GM18861 (cell line): ENCODE measurements at regions not wholly inside any gene's neighbourhood (a gene's known extent, or its start where the extent isn't known, plus 50 kb on each side); places are given as distances from the start of the nearest gene placed in this dataset.

Experiments used
- ATAC-seq: cut with Tn5 transposase; IDR thresholded peaks from one replicate; pipeline ENCODE4 v1.9.1; 2021; ENCODE audit not compliant: unreplicated experiment

GRCh38 chr1:87903242-87903641, 574.6 kb downstream of the LMO4 start:
- ATAC-seq = no peak

GRCh38 chr1:87904651-87905050, 576.0 kb downstream of the LMO4 start:
- no peak for ATAC-seq

DNA sequence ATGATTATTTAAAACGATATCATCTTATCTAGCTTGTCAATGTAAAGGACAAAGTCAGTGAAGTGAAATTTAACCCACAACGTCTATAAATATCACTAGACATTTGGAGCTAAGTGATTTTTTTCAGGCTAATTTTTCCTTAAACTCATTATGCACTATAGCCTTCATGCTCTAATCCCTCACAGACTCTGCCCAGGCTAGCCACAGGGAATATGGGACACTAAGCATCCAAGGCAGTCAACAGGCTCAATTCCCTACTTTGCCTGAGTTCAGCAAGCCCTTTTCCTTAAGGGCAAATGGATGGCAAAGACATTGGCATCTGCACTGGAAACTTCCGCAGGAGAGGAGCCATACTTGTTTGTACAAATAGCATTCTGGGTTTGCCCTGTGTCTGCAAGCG, 577.0 kb downstream of the LMO4 start:
- ATAC-seq = no peak

GRCh38 chr1:87906078-87906477, 577.4 kb downstream of the LMO4 start:
- ATAC-seq = no peak

DNA sequence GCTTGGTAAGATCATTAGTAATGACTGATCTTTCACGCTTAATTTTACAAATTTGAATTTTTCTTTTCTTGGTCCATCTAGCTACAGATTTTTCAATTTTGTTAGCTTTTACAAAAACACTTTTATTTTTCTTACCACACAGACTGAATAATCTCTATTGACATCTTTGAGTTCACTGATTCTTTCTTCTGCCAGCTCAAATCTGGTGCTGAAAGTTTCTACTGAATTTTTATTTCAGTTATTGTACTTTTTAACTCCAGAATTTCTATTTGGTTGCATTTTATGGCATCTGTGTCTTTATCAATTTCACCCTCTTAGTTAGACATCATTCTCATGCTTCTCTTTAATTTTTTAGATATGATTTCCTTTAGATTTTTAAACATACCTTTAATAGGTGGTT, 584.7 kb downstream of the LMO4 start:
- no peak for ATAC-seq

GRCh38 chr1:87914396-87914795, 585.7 kb downstream of the LMO4 start:
- ATAC-seq = no peak

DNA sequence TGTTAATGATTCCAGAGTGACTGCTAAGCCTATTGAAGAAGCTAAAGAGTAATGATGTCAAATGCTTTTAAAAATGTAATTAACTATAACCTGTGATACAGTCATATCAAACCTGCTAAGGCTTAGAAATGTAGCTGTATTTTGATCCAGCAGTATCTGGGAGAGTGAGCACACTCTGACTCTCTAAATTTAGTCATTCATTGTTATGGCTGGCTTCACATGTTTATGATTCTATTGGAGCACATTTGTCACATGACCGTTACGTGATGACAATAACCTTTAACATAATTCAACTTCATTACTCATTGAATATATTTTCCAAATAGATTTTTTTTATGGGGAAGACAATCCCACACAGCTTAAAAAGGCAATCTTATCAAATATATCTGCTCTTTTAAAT, 587.1 kb downstream of the LMO4 start:
- no peak for ATAC-seq

DNA sequence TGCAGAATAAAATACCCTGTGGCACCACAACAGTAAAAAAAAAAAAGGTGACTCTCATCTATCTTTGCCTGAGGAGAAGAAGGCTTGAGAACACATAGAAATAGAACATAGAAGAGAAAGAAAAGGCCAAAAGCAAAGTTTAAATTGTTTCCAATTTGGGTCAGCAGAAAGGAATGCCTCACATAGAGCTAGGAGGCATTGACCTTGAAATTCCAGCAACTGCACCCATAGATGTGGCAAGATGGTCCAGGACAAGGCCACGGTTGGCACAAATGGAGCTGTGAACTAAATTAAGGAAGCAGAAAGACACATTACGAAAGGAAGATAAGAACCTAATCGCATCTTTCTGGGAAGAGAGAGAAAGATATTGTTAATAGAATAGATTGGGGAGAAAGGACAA, 588.3 kb downstream of the LMO4 start:
- ATAC-seq = no peak

DNA sequence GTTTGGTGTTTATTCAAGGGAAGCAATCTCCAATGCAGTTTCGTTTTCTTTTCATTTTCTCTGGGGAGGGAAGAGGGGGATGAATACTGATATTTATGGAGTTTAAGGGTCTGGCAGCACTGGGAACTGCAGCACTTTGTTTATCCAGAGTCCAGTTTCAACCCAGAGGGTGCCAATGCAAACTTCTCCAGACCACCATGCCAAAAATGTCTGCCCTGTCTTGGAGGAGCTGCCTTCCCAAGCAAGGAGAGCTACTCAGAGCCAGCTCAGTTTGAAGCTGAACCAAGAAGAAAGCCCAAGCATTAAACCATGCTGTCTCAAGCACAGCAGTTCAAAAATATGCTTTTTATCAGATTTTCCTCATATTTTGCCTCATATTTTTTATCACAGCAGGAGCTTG, 589.7 kb downstream of the LMO4 start:
- no peak for ATAC-seq

GRCh38 chr1:87922885-87923284, 594.2 kb downstream of the LMO4 start:
- ATAC-seq = no peak

- no peak for ATAC-seq
Measured at GRCh38 chr1:87926131-87926830, 597.6 kb downstream of the LMO4 start.

DNA sequence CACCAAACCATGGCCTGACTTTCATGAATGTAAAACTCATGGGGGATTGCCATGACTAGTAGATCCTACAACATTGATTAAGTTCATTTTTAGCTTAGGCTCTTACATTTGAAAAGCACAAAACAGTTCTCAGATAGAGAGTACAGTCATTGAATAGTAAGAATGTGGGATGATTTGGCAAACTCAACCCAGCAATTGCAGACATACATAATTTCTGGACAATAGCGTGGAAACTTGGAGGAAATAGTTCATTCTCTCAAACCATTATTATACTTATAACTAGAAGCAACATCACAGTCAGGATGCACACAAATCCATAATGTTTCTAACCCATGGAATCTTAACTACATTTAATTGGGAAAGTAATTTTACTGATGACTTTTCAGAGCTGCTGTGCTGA, 598.2 kb downstream of the LMO4 start:
- no peak for ATAC-seq

DNA sequence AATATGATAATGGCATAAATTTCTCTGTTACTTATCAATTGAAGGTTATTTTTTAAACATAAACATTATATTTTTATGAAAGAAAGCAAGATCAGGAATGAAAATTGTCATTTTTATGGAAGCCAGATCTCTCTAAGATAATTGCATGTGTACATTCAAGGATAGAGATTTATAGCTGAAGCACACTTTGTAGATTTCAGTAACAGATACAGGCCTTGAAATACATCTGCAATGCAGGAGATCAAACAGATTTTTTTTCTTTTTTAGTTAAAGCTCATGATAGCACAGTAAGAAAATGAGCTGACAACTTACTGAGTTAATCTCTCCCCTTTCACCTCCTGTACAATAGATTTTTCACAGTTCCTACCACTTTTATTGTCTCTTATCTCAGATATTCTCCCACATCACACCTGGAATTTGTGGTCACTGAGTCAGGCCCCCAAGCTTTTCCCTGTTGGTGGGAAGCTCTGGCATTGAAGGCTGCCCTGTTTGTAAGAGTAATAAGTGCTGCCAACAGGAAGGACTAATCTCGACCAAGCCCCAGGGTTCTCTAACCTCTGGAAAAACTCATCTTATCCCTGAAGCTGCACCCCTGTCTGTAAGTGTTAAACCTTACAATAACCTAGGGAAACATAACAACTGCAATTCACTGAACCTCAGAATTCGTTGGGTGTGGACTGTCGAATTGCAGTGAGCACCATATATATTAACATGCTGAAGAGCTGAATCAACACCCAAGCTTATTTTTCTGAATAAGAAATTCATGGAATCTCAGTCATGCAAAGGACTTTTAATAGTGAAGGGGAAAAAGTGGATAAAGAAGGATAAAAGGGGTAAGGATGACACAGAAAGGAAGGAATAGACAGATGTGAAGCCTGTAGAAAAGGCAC, 599.0 kb downstream of the LMO4 start:
- ATAC-seq = no peak

- no peak for ATAC-seq
Measured at GRCh38 chr1:87928623-87929022, 599.9 kb downstream of the LMO4 start.

- no peak for ATAC-seq
Measured at GRCh38 chr1:87929906-87930305, 601.2 kb downstream of the LMO4 start.

DNA sequence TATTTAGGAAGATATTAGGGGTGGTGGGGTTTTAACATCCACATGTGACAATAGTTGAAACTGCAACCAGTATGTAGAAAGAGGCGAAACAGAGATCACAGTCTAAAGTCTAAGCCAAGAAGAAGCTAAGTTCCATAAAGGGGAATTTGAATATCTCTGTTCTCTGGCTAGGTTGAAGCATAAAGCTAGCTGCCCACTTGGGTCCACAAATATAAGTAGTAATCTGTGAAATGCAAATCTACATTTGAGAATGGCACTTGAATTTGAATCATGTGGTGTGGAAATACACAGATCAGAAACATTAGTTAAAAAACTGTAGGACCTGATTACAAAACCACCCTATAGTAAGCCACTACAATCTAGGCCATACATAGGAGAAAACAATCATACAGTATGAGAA, 602.1 kb downstream of the LMO4 start:
- ATAC-seq = no peak

DNA sequence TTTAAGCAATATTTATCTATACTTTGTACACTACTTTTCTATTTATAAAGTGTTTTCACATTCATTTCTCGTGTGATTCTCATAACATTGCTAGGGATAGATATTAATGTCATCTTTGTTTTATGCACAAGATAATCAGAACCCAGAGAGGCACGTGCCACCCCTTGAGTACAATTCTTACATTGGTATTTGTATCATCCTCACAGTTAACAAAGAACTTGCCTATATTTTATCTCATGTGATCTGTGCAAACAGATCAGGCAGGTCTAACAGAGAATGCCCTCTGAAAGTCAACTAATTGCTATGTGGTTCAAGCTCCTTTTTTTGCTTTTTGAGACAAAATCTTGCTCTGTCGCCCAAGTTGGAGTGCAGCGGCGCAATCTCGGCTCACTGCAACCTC, 604.5 kb downstream of the LMO4 start:
- no peak for ATAC-seq

GRCh38 chr1:87935130-87935529, 606.5 kb downstream of the LMO4 start:
- no peak for ATAC-seq

GRCh38 chr1:87937831-87938395, 609.2 kb downstream of the LMO4 start:
- no peak for ATAC-seq

DNA sequence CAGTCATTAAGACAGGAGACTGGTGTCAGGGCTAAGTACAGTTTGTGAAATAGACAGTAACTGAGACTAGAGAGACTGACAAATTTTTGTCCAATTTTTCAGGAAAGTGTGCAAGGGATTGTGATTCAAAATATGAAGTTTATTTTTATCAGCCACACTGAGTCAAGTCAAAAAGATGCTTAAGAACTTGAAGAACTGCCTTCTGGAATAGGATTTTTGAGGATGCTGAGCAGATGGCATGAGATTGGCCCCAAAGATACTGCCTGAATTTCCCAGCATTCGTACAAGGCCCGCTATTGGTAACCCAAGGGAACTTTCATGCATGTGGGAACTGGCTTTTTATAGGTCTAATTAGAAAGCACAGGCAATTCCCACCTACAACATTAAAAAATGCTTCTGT, 610.0 kb downstream of the LMO4 start:
- ATAC-seq = no peak

DNA sequence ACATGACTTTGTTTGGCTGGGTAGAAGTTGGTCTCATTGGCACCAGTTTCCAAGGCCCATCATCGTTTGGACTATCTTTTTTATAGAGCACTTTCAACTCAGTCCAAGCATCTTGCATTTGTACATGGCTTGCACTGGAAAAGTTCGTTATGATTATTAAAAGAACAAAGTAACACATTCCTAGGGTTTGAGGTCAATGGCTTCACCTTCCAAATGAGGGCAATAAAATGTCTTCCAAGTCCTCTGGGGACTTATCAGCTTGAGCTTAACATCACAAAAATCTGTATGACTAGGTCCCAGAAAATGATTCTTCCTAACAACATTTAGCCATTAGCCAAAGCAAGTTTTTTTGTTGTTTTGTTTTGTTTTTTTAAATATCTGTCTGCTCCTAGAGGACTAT, 610.8 kb downstream of the LMO4 start:
- ATAC-seq = no peak

DNA sequence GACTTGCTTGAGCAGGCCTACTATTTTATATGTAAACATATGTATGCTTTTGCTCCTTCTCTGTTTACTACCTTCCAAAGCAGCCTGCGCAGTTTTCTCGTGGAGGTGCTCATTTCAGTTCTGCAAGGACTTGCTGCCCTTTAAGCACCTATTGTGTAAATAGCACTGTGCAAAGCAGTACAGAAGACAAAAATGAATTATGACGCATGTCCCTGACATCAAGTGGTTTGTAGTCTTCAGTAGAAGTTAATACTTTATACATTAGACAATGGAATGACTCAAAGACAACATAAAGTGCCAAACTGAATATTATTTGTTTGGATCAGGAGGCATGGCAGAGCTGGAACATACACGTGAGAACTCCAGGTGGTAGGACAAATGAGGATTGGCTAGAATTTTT, 611.7 kb downstream of the LMO4 start:
- no peak for ATAC-seq
